Right lobe of liver (tissue), 6 donors: ENCODE measurements at regions not wholly inside any gene's neighbourhood (a gene's known extent, or its start where the extent isn't known, plus 50 kb on each side); places are given as distances from the start of the nearest gene placed in this dataset.
"Not testable (repeated sequence)": the region's sequence is repeated elsewhere in the genome, so short reads cannot be mapped to it uniquely, and the experiment has no call there.

Experiments used
- ATAC-seq, 4 donors: fragments of 200-7000 bp; cut with Tn5 transposase; one replicate each; pipeline ENCODE4 v1.9.1; 2020; ENCODE audit warnings: mild to moderate bottlenecking in 4 of 4, moderate library complexity in 4 of 4
- DNase-seq, 3 donors: peaks; one replicate each; pipeline ENCODE4 v3.0.0-alpha.2; 2020
- H3K27ac ChIP-seq, 3 donors: fragments of 200-600 bp; one replicate each; pipeline ENCODE4 v1.8.0; 2022
- H3K27me3 ChIP-seq, 2 donors: fragments of 200-600 bp; one replicate each; pipeline ENCODE4 v1.8.0; 2022
- H3K36me3 ChIP-seq, 4 donors: fragments of 200-600 bp; sonication (generic) in 1 of 4; one replicate each; pipeline versions ENCODE4 v1.5.1 to v1.8.0; 2017 to 2022; ENCODE audit warnings: control low read depth in 1 of 4
- H3K4me1 ChIP-seq, 4 donors: fragments of 200-600 bp; sonication (generic) in 1 of 4; one replicate each; pipeline versions ENCODE4 v1.5.1 to v1.8.0; 2017 to 2022; ENCODE audit warnings: control low read depth in 1 of 4
- H3K4me3 ChIP-seq, 3 donors: fragments of 200-600 bp; one replicate each; pipeline ENCODE4 v1.8.0; 2022
- H3K9me3 ChIP-seq, 4 donors: fragments of 200-600 bp; sonication (generic) in 1 of 4; one replicate each; pipeline versions ENCODE4 v1.5.1 to v1.8.0; 2017 to 2022; ENCODE audit warnings: control low read depth in 1 of 4
- CTCF ChIP-seq, 4 donors: fragments of 200-600 bp in 3 of 4; fragments of 450-650 bp in 1 of 4; IDR thresholded peaks; one replicate each; pipeline versions ENCODE4 v1.5.1 to v1.8.0; 2016 to 2022; ENCODE audit warnings: antibody characterized with exemption in 4 of 4, mild to moderate bottlenecking in 2 of 4
- POLR2A ChIP-seq: fragments of 450-650 bp; IDR thresholded peaks from one replicate; pipeline ENCODE4 v1.6.1; 2017; ENCODE audit warnings: antibody characterized with exemption, mild to moderate bottlenecking
- WGBS: methylation state at CpG from one replicate; pipeline ENCODE4 v1.1.6; 2018; ENCODE audit warnings: low coverage, low lambda C conversion rate; ENCODE audit not compliant: insufficient coverage; ENCODE audit errors: missing lambda C conversion rate; 5-methylcytosine and 5-hydroxymethylcytosine counted together
- intact Hi-C, 2 donors: fragments of 100-400 bp; cut with DNase I; formaldehyde crosslinking; loops; one replicate each; pipeline versions ENCODE4 v1.11.2 to v1.14.1; 2022
- donor health status: DM: no; HTN: yes; CAD: no.
- donor health status: DM: no; HTN: no; CAD: no.
- donor health status: DM: no; HTN: no; CAD: no.
- donor health status: DM: no; HTN: yes; CAD: no.
- donor health status: DM: no; HTN: yes; CAD: no.

GRCh38 chr2:82987706-82988105, 1471.4 kb downstream of the SUCLG1 start:
- H3K4me1 ChIP-seq, H3K36me3 ChIP-seq, H3K4me3 ChIP-seq, ATAC-seq, H3K27ac ChIP-seq, DNase-seq, H3K9me3 ChIP-seq, H3K27me3 ChIP-seq, intact Hi-C loops: not testable (repeated sequence)
- peak in 2 of 4 donors; percentile 5 to 8 for TF ChIP-seq CTCF (IDR thresholded peaks at IDR 0.05)
- WGBS = 63% methylated on average over 4 of the region's 6 CpGs

GRCh38 chr2:82986899-82987298, 1472.2 kb downstream of the SUCLG1 start:
- WGBS = 78% methylated on average over 3 of the region's 3 CpGs
- H3K36me3 ChIP-seq = no peaks in the 10 kb centered on the region
- intact Hi-C loops = no loop called here
- H3K4me1 ChIP-seq = no peaks in the 10 kb centered on the region
- no peaks in the 10 kb centered on the region for H3K27me3 ChIP-seq
- no peak overlapping the region for H3K4me3 ChIP-seq
- no peaks in the 10 kb centered on the region for H3K9me3 ChIP-seq
- H3K27ac ChIP-seq = no peak overlapping the region
- TF ChIP-seq CTCF (IDR thresholded peaks at IDR 0.05) = no peak
- no peak for TF ChIP-seq POLR2A
- DNase-seq = no peak
- no peak for ATAC-seq

DNA sequence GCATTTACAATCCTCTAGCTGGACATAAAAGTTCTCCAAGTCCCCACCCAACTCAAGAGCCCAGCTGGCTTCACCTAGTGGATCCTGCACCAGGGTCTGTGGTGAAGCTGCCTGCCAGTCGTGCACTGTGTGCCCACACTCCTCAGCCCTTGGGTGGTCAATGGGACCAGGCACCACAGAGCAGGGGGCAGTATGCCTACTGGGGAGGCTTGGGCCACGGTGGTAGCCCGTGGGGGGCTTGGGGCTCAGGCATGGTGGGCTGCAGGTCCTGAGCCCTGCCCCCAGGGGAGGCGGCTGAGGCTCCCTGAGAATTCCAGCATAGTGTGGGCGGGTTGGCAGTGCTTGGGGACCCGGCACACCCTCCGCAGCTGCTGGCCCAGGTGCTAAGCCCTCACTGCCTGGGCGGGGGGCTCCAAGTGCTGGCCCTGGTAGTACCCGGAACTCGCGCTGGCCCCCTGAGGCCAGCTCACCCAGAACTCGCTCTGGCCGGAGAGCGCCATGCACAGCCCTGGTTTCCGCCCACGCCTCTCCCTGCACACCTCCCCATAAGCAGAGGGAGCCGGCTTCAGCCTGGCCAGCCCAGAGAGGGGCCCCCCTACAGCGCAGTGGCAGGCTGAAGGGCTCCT, 1473.4 kb downstream of the SUCLG1 start:
- Histone ChIP-seq H3K4me3 (no peak overlapping the region), H3K27ac (no peak overlapping the region), H3K36me3 (no peaks in the 10 kb centered on the region), H3K9me3 (peaks cover 0 to 5% (median 0%) of the 10 kb centered on the region in 4 donors), H3K4me1 (no peaks in the 10 kb centered on the region), H3K27me3 (no peaks in the 10 kb centered on the region)
- ATAC-seq (peak in 1 of 4 donors; percentile 22), DNase-seq (no peak)
- no CpG with 5 or more reads among the region's 18 CpGs for WGBS
- TF ChIP-seq POLR2A (no peak), CTCF (IDR thresholded peaks at IDR 0.05) (no peak)
- intact Hi-C loops = no loop called here

DNA sequence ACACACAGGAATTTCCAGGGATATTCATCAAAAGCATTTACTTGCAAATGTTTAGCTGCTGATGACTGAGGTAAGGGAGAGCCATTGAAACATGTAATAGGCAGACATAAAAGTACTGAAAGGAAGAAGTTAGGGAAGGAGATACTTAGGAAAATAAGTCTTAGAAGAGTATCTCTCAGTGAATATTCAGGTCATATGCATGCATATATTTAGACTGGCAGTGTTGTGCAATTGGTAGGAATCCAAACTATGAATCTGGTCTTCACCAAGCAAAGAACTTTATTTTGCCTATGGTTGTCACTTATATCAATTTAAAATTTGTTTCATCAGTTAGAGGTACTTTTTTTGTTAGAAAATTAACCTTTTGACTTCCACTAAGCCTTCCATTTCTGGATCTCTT, 1490.7 kb downstream of the SUCLG1 start:
- TF ChIP-seq POLR2A (no peak), CTCF (IDR thresholded peaks at IDR 0.05) (no peak)
- no peaks in the 10 kb centered on the region for H3K9me3 ChIP-seq
- DNase-seq (no peak), ATAC-seq (no peak)
- no peaks in the 10 kb centered on the region for H3K27me3 ChIP-seq
- H3K36me3 ChIP-seq = no peaks in the 10 kb centered on the region
- intact Hi-C loops = no loop called here
- no peaks in the 10 kb centered on the region for H3K4me1 ChIP-seq
- H3K27ac ChIP-seq = no peak overlapping the region
- H3K4me3 ChIP-seq = no peak overlapping the region

DNA sequence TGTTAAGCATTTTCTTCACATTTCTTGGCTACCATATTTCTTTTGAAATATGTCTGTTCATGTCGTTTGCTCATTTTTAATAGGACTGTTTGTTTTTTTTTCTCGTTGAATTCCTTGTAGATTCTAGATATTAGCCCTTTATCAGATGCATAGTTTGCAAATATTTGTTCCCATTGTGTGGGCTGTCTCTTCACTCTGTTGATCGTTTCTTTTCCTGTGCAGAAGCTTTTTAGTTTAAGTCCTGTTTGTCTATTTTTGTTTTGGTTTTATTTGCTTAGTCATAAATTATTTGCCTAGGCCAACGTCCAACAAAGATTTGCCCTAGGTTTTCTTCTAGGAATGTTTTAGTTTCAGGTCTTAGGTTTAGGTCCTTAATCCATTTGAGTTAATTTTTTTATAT, 1494.7 kb downstream of the SUCLG1 start:
- TF ChIP-seq CTCF (IDR thresholded peaks at IDR 0.05) = no peak
- no peak for TF ChIP-seq POLR2A
- 19% methylated on average over 4 of the region's 4 CpGs for WGBS
- ATAC-seq = no peak
- no peak for DNase-seq
- H3K4me3 ChIP-seq = no peak overlapping the region
- no peaks in the 10 kb centered on the region for H3K36me3 ChIP-seq
- H3K27ac ChIP-seq = no peak overlapping the region
- no peaks in the 10 kb centered on the region for H3K4me1 ChIP-seq
- H3K9me3 ChIP-seq = no peaks in the 10 kb centered on the region
- H3K27me3 ChIP-seq = no peaks in the 10 kb centered on the region
- intact Hi-C loops = no loop called here
